ENCODE measurements at regions not wholly inside any gene's neighbourhood (a gene's known extent, or its start where the extent isn't known, plus 50 kb on each side); places are given as distances from the start of the nearest gene placed in this dataset.

DNA sequence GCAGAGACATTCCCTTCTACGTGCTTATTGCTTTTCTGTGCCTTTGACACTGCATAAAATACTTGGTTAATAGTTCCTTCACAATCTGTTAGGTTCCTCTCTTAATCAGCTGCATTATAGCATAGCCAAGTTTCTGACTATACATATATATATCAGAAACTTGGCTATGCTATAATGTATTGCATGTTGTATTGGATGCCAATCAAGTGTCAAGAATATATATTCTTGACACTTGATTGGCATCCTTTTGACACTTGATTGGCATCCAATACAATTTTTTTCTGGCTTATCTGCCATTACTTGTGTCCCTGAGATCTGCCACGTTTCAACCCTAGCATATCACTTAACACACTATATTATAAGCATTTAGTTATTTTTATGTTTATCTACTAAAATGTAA lies 949.7 kb upstream of the TENM4 start:
- Histone ChIP-seq H3K79me2 (ENCODE audit: control insufficient read depth in 1 of 2, insufficient read depth in 2 of 2, low read length in 2 of 2) (no peaks in the 10 kb centered on the region), H3K23ac (ENCODE audit: insufficient read length) (no peak overlapping the region), H3K27ac (ENCODE audit: low read depth, low read length) (no peak overlapping the region), H3K4me3 (ENCODE audit: extremely low read depth in 1 of 4, insufficient read depth in 2 of 4, low read depth in 3 of 4, low read length in 4 of 4) (no peak overlapping the region), H4K8ac (ENCODE audit: extremely low read depth, insufficient read depth, low read length) (no peak overlapping the region), H3K4me2 (ENCODE audit: insufficient read depth in 1 of 2, low read depth in 2 of 2, low read length in 2 of 2) (no peak overlapping the region), H4K5ac (ENCODE audit: insufficient read length, low read depth, low read length) (no peak overlapping the region), H3K4ac (replicated peaks; ENCODE audit: insufficient read length, low read depth, low read length) (no peak overlapping the region), H3K27me3 (replicated peaks in 1 of 4; ENCODE audit: control insufficient read depth in 3 of 4, extremely low read depth in 1 of 4, insufficient read depth in 3 of 4, low read length in 3 of 4) (no peaks in the 10 kb centered on the region), H3K23me2 (ENCODE audit: low read depth, low read length) (no peaks in the 10 kb centered on the region; the same call in 1 of the 2 replicates), H3K9ac (replicated peaks in 1 of 4; ENCODE audit: extremely low read depth in 1 of 4, low read depth in 3 of 4, low read length in 3 of 4) (no peak overlapping the region), H3K56ac (replicated peaks; ENCODE audit: insufficient read length, low read depth, low read length) (no peak overlapping the region), H3K18ac (ENCODE audit: extremely low read depth, low read length) (no peak overlapping the region), H3K14ac (ENCODE audit: insufficient read length) (no peak overlapping the region), H2BK12ac (ENCODE audit: low read depth, low read length) (no peak overlapping the region), H3K4me1 (replicated peaks in 1 of 4; ENCODE audit: control insufficient read depth in 3 of 4, insufficient read depth in 4 of 4, low read length in 3 of 4) (0 out of 7 replicates have a peak, but pooled peaks cover 0 to 2% (median 0%) of the 10 kb centered on the region in 4 experiments), H4K91ac (replicated peaks; ENCODE audit: insufficient read length, low read length) (no peak overlapping the region), H2AFZ (ENCODE audit: low read length) (no peak overlapping the region), H2BK20ac (ENCODE audit: low read length) (no peak overlapping the region), H2BK15ac (ENCODE audit: low read length) (no peak overlapping the region), H3K79me1 (ENCODE audit: low read depth, low read length) (no peaks in the 10 kb centered on the region), H2BK5ac (ENCODE audit: low read depth, low read length) (no peak overlapping the region), H2BK120ac (replicated peaks; ENCODE audit: low read depth, low read length) (no peak overlapping the region), H2AK5ac (ENCODE audit: low read depth, low read length) (no peak overlapping the region), H4K20me1 (replicated peaks in 1 of 2; ENCODE audit: control insufficient read depth in 1 of 2, insufficient read depth in 2 of 2, low read length in 2 of 2) (no peaks in the 10 kb centered on the region), H3K36me3 (ENCODE audit: control insufficient read depth in 2 of 4, insufficient read depth in 4 of 4, low read length in 3 of 4) (no peaks in the 10 kb centered on the region), H3K9me3 (ENCODE audit: insufficient read depth in 2 of 2, low read depth in 1 of 2, low read length in 1 of 2) (no peaks in the 10 kb centered on the region)
- ChIA-PET POLR2A (ENCODE audit: partially characterized antibody) (no interaction called here), CTCF (ENCODE audit: partially characterized antibody) (no interaction called here)
- WGBS, 2 experiments (ENCODE audit: extremely low coverage in 1 of 2, insufficient coverage in 1 of 2, insufficient read length in 1 of 2, insufficient replicate concordance in 2 of 2, low coverage in 1 of 2, low lambda C conversion rate in 2 of 2, missing lambda C conversion rate in 1 of 2), result 95% methylated on average over 2 of the region's 2 CpGs; no CpG with 5 or more reads in 1 of the 2 experiments
- DNase-seq (ENCODE audit: low read depth in 1 of 2, low spot score in 2 of 2) (no peak), FAIRE-seq (no peak)
- TF ChIP-seq TEAD4 (IDR thresholded peaks at IDR 0.05; ENCODE audit: low read depth, low read length), result no peak
- TF ChIP-seq JUN (IDR thresholded peaks at IDR 0.05; ENCODE audit: low read depth, low read length), result no peak
- TF ChIP-seq SP2 (IDR thresholded peaks at IDR 0.05; ENCODE audit: low read length), result no peak

All from H1 (cell line).